Cardiac muscle cell (in vitro differentiated cells and primary cell): ENCODE measurements at regions not wholly inside any gene's neighbourhood (a gene's known extent, or its start where the extent isn't known, plus 50 kb on each side); places are given as distances from the start of the nearest gene placed in this dataset.
"Not testable (repeated sequence)": the region's sequence is repeated elsewhere in the genome, so short reads cannot be mapped to it uniquely, and the experiment has no call there.

Experiments used
- DNase-seq, 2 donors: peaks; one replicate each; pipeline versions ENCODE4 v3.0.0 to v3.0.0-alpha.2; 2010 to 2017; ENCODE audit warnings: low read depth in 1 of 2, low spot score in 1 of 2
- H3K27ac ChIP-seq: fragments of 200-600 bp; sonication (generic); 2 replicates; pipeline ENCODE4 v1.5.1; 2016
- H3K27me3 ChIP-seq: fragments of 200-600 bp; sonication (generic); 2 replicates; pipeline ENCODE4 v1.6.0; 2016; ENCODE audit warnings: control low read depth
- H3K36me3 ChIP-seq: fragments of 200-600 bp; sonication (generic); 2 replicates; pipeline ENCODE4 v1.5.1; 2016; ENCODE audit warnings: control low read depth
- H3K4me1 ChIP-seq: fragments of 200-600 bp; sonication (generic); 2 replicates; pipeline ENCODE4 v1.8.1; 2017; ENCODE audit warnings: low read depth, mild to moderate bottlenecking, mixed run types
- H3K4me3 ChIP-seq: fragments of 200-600 bp; sonication (generic); 2 replicates; pipeline ENCODE4 v1.5.1; 2016; ENCODE audit warnings: mild to moderate bottlenecking
- H3K9me3 ChIP-seq: fragments of 200-600 bp; sonication (generic); 2 replicates; pipeline ENCODE4 v1.5.1; 2017; ENCODE audit warnings: low read depth, mild to moderate bottlenecking, control low read depth
- CTCF ChIP-seq: IDR thresholded peaks from 2 replicates; pipeline ENCODE4 v1.5.1; 2012; ENCODE audit warnings: low read depth, mild to moderate bottlenecking, low read length

GRCh38 chr3:1456781-1457311 is 364.0 kb downstream of the CNTN6 start:
- Histone ChIP-seq H3K27me3 (no peaks in the 10 kb centered on the region), H3K36me3 (no peaks in the 10 kb centered on the region), H3K4me3 (no peak overlapping the region), H3K9me3 (no peaks in the 10 kb centered on the region), H3K27ac (no peak overlapping the region), H3K4me1 (no peaks in the 10 kb centered on the region)
- TF ChIP-seq CTCF = no peak
- no peak for DNase-seq

GRCh38 chr3:1462371-1462770 is 369.5 kb downstream of the CNTN6 start:
- Histone ChIP-seq H3K9me3 (no peaks in the 10 kb centered on the region), H3K4me3 (no peak overlapping the region)
- DNase-seq = no peak

DNA sequence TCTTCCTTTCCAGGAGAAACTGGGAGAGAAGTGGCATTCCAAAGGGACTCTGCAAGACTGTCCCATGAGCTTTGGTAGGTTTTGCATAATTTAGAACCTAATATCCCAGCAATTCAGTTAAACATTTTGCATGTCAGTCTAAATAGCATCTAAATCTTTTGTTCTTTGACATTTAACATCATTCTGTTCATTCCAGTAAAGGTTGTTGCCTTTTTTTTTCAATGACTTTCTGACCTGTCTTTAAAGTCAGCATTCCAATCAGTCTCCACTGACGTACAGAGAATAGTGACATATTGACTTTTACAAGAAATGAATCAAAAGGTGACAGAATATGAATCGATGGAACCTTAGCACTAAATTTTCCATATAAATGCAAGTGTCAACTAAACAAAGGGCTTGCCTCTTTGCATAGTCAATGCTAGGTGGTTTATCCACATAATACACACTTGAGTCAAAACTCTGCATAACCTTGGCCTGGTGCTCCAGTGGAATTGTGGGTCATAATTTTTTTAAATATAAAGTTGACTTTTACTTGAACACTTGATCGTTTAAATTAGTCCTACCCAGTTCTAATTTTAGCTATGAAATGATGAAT is 370.1 kb downstream of the CNTN6 start:
- TF ChIP-seq CTCF = no peak
- Histone ChIP-seq H3K27ac (no peak overlapping the region), H3K4me3 (no peak overlapping the region)

More at GRCh38 chr3:1462371-1462770, 369.5 kb downstream of the CNTN6 start:
- Histone ChIP-seq H3K36me3 (no peaks in the 10 kb centered on the region), H3K27ac (no peak overlapping the region), H3K27me3 (no peaks in the 10 kb centered on the region), H3K4me1 (no peaks in the 10 kb centered on the region)
- TF ChIP-seq CTCF = no peak

DNA sequence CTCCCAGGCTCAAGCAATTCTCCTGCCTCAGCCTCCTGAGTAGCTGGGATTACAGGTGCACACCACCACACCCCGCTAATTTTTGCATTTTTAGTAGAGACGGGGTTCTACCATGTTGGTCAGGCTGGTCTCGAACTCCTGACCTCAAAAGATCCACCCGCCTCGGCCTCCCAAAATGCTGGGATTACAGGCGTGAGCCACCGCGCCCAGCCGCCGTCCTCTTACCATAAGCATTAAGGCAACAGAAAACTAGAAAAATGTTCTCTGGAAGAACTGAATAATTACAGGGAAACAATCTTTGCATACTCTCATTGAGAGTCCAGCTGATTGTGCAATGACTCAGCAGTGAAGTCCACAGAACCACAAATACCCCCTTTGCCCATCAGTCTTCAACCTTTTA is 372.3 kb downstream of the CNTN6 start:
- DNase-seq, H3K9me3 ChIP-seq, H3K27me3 ChIP-seq, H3K4me3 ChIP-seq, H3K27ac ChIP-seq, H3K4me1 ChIP-seq, H3K36me3 ChIP-seq: not testable (repeated sequence)

More for the DNA sequence above, 370.1 kb downstream of the CNTN6 start:
- no peak for DNase-seq
- Histone ChIP-seq H3K36me3 (no peaks in the 10 kb centered on the region), H3K4me1 (no peaks in the 10 kb centered on the region), H3K27me3 (no peaks in the 10 kb centered on the region), H3K9me3 (no peaks in the 10 kb centered on the region)

GRCh38 chr3:1468145-1468544 is 375.3 kb downstream of the CNTN6 start:
- Histone ChIP-seq H3K36me3 (no peaks in the 10 kb centered on the region), H3K27ac (no peak overlapping the region), H3K4me3 (no peak overlapping the region), H3K4me1 (no peaks in the 10 kb centered on the region), H3K27me3 (no peaks in the 10 kb centered on the region), H3K9me3 (no peaks in the 10 kb centered on the region)
- no peak for DNase-seq
- no peak for TF ChIP-seq CTCF

- no peak for DNase-seq
These were observed 376.4 kb downstream of the CNTN6 start for GRCh38 chr3:1469248-1469647.

More at GRCh38 chr3:1469248-1469647, 376.4 kb downstream of the CNTN6 start:
- no peaks in the 10 kb centered on the region for H3K27me3 ChIP-seq
- H3K4me1 ChIP-seq = no peaks in the 10 kb centered on the region
- H3K9me3 ChIP-seq = no peaks in the 10 kb centered on the region
- no peak for TF ChIP-seq CTCF
- no peaks in the 10 kb centered on the region for H3K36me3 ChIP-seq
- no peak overlapping the region for H3K4me3 ChIP-seq
- H3K27ac ChIP-seq = no peak overlapping the region
